ENCODE measurements at regions not wholly inside any gene's neighbourhood (a gene's known extent, or its start where the extent isn't known, plus 50 kb on each side); places are given as distances from the start of the nearest gene placed in this dataset.
"Not testable (repeated sequence)": the region's sequence is repeated elsewhere in the genome, so short reads cannot be mapped to it uniquely, and the experiment has no call there.

- in situ Hi-C loops (cut with HindIII; ENCODE audit: low pct_unique_long_range_greater_than_20kb, low sequenced_read_pairs): no loop called here
These were observed 102.0 kb downstream of the HNMT start for GRCh38 chr2:138066139-138066806.

GRCh38 chr2:138066841-138067240 lies 102.6 kb downstream of the HNMT start:
- no peak for DNase-seq (ENCODE audit: low read depth, low spot score)
- in situ Hi-C loops (cut with HindIII; ENCODE audit: low pct_unique_long_range_greater_than_20kb, low sequenced_read_pairs): no loop called here

More at GRCh38 chr2:138066139-138066806, 102.0 kb downstream of the HNMT start:
- no peak for DNase-seq (ENCODE audit: low read depth, low spot score)

DNA sequence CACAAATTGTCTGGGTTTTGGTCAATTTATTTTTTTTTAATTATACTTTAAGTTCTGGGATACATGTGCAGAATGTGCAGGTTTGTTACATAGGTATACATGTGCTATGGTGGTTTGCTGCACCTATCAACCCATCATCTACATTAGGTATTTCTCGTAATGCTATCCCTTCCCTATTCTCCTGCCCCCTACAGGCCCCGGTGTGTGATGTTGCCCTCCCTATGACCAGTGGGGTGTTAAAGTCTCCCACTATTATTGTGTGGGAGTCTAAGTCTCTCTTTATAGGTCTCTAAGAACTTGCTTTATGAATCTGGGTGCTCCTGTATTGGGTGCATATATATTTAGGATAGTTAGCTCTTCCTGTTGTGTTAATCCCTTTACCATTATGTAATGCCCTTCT lies 104.4 kb downstream of the HNMT start:
- DNase-seq (ENCODE audit: low read depth, low spot score); in situ Hi-C loops (cut with HindIII; ENCODE audit: low pct_unique_long_range_greater_than_20kb, low sequenced_read_pairs): not testable (repeated sequence)

DNA sequence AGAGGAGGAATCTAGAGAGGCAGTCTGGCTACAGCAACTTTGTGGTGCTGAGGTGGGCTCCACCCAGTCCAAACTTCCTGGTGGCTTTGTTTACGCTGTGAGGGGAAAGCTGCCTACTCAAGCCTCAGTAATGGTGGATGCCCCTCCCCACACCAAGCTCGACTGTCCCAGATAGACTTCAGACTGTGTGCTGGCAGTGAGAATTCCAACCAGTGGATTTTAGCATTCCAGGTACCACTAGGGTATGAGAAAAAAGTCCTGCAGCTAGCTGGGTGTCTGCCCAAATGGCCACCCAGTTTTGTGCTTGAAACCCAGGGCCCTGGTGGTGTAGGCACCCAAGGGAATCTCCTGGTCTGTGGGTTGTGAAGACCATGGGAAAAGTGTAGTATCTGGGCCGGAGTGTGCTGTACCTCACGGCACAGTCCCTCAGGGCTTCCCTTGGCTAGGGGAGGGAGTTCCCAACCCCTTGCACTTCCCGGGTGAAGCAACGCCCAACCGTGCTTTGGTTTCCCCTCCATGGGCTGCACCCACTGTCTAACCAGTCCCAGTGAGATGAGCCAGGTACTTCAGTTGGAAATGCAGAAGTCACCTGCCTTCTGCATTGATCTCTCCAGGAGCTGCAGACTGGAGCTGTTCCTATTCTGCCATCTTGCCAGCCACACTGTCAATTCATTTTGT lies 106.9 kb downstream of the HNMT start:
- DNase-seq (ENCODE audit: low read depth, low spot score); in situ Hi-C loops (cut with HindIII; ENCODE audit: low pct_unique_long_range_greater_than_20kb, low sequenced_read_pairs): not testable (repeated sequence)

DNA sequence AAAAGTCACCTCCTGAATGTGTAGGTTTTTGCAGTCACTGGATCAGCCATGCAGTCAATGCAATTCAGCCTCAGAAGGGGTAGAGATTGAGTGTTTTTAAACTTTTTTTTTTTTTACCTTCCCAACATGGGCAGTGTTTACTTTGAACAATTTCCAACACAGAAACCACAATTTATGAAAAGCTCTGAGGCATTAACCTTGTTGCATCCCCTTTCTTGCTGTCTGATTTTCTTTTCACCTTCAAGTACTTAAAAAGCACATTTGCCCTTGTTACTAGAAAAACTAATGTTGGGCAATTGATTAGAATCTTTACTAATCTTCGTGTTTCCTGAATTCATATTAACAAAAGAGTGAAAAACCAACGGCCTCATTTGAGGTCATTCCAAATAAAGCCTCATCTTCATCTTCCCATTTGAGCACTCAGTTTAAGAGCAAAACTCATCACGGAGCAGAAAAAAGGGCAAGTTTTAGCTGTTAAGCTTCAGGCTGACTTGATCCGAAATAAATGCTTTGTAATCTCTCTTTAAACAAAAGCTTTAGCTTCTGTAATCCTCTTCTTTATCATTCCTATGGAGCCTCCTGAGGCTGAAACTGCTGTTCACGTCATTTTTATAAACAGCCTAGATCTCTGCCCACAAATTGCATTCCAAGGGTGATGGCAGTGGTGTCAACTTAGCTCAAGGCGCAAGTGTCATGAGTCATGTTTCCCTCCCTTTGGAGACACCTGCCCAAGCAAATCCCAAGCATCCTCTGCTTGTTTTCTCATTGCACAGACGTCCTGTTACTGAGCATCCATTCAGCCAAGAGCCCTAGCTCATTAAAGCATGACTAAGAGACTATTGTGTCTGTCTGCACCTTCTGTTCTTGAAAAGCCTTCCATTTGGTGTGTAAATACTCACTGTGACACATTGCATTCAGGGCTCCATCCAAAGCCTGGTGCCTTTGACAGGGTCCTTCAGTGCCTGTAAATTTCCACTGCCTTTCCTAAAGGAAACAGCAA lies 107.7 kb downstream of the HNMT start:
- in situ Hi-C loops (cut with HindIII; ENCODE audit: low pct_unique_long_range_greater_than_20kb, low sequenced_read_pairs): no loop called here
- DNase-seq (ENCODE audit: low read depth, low spot score): no peak

DNA sequence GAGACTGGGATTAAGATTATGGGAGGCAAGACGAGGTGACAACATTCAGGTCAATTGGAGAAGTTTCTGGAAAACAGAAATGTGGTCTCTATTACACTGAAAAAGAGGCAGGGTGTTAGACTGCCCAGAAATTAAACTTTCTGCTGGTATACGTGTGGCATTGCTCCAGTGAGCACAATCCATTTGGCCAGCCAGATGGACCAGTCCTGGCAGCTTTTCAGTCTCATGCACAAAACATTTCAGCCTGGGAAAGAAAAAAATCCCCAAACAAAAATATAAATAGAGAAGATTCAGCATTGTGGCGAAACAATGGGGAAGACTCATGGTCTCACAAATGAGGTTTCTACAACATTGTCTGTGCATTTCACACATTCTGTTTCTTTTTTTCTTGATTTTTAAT lies 113.9 kb downstream of the HNMT start:
- no peak for DNase-seq (ENCODE audit: low read depth, low spot score)
- in situ Hi-C loops (cut with HindIII; ENCODE audit: low pct_unique_long_range_greater_than_20kb, low sequenced_read_pairs): no loop called here

DNA sequence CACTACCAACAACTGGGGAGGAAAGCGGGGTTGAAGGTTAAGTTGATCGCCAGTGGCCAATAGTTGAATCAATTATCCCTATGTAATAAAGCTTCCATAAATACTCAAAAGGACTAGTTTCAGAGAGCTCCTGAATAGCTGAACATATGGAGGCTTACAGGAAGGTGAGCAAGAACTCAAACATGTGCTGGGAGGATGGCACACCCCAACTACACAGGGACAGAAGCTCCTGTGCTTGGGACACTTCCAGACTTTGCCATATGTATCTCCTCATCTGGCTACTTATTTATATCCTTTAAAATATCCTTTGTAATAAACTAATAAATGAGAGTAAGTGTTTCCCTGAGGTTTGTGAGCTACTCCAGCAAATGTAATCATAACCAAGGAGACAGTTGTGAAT lies 115.7 kb downstream of the HNMT start:
- in situ Hi-C loops (cut with HindIII; ENCODE audit: low pct_unique_long_range_greater_than_20kb, low sequenced_read_pairs): no loop called here
- DNase-seq (ENCODE audit: low read depth, low spot score): no peak

DNA sequence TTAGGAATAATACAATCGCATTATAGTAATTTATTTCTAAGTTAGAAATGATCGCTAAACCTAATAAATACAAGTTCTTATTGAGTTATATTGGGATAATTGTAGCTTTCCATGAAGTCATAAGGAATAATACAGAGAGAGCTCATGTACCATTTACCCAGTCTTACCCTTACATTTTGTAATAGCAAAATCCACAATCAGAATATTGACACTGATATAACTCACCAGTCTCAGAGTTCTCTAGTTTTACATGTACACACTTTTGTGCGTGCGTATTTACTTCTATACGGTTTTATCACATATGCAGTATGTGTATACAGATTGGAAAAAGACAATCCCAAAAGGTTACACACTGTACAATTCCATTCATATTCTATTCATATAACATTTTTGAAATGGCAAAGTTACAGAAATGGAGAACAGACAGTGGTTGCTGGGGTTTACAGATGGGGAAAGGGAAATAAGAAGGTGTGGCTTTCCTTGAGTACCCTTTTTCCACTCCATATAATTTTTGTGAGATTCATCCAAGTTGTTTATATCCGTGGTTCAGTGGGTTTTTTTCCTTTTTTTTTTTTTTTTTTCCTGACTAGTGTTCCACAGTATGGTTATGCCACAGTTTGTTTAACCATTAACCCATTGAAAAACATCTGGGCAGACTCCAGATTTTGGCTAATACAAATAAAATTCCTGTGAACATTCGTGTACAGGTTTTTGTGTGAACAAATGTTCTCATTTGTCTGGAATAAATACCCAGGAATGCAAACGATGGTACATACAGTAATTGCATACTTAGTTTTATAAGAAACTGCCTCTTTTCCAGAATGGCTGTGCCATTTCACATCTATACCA lies 117.2 kb downstream of the HNMT start:
- in situ Hi-C loops (cut with HindIII; ENCODE audit: low pct_unique_long_range_greater_than_20kb, low sequenced_read_pairs): no loop called here
- DNase-seq (ENCODE audit: low read depth, low spot score): no peak

- in situ Hi-C loops (cut with HindIII; ENCODE audit: low pct_unique_long_range_greater_than_20kb, low sequenced_read_pairs): no loop called here
- DNase-seq (ENCODE audit: low read depth, low spot score): no peak
These were observed 119.9 kb downstream of the HNMT start for GRCh38 chr2:138084206-138084605.

GRCh38 chr2:138085441-138085840 lies 121.2 kb downstream of the HNMT start:
- in situ Hi-C loops (cut with HindIII; ENCODE audit: low pct_unique_long_range_greater_than_20kb, low sequenced_read_pairs); DNase-seq (ENCODE audit: low read depth, low spot score): not testable (repeated sequence)

- in situ Hi-C loops (cut with HindIII; ENCODE audit: low pct_unique_long_range_greater_than_20kb, low sequenced_read_pairs): no loop called here
- no peak for DNase-seq (ENCODE audit: low read depth, low spot score)
These were observed 122.3 kb downstream of the HNMT start for GRCh38 chr2:138086576-138086975.

DNA sequence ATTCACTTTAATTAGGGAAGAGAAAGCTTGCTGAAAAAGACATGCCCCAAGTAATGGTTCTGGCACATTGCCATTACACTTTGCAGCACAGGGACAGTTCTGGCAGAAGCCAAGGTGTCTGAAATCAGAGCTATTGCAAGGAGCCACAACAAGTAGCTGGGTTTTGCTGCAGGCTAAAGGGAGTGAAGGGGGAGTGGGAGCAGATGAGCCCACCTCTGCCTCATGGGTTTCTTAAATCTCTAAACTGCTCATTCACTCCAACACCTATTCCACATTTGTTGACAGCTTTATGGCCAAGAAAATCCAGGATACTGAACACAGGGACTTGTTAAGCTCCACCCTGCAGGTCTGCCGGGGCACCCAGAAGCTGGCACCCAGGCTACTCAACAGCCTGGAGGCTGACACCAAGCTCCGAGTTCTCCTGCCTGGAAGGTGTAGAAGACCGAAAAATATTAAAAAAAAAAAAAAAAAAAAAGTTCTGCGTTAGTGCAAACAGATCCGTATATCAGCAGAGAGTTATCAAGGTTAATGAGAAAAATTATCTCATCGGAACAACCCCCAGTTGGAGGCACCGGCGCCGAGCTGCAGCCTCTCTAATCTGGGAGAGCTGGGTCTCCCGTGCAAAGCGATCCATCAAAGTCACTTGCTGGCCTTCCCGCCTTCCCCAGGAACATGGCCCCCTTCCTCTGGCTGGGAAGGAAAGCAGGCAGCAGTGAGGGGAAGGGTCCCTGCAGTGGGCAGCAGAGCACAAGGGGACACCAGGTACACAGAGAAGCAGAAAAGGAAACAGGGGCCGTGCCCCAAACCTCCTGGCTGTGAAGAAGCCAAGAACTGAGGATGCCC lies 123.7 kb downstream of the HNMT start:
- no peak for DNase-seq (ENCODE audit: low read depth, low spot score)
- in situ Hi-C loops (cut with HindIII; ENCODE audit: low pct_unique_long_range_greater_than_20kb, low sequenced_read_pairs): no loop called here

- in situ Hi-C loops (cut with HindIII; ENCODE audit: low pct_unique_long_range_greater_than_20kb, low sequenced_read_pairs): no loop called here
- peak; percentile 76 for DNase-seq (ENCODE audit: low read depth, low spot score)
These were observed 126.1 kb downstream of the HNMT start for GRCh38 chr2:138090330-138090729.

DNA sequence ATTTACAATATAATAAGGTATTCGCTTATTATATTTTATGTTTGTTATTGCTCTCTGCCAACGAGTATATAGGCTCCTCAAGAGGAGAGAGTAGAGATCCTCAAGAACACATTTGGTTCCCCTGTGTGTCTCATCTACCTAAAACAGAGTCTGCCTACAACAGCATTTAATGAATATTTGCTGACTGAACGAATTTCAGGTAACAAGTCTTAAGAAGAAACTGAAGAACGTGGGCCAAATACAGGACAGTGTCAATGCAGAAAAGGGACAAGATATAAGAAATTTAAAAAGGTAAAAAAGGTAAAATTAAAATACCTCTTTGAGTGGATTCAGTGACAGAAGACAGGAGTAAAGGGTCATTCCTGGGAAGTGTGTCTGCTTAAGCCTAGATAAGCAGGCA lies 129.2 kb downstream of the HNMT start:
- no peak for DNase-seq (ENCODE audit: low read depth, low spot score)
- in situ Hi-C loops (cut with HindIII; ENCODE audit: low pct_unique_long_range_greater_than_20kb, low sequenced_read_pairs): no loop called here

- in situ Hi-C loops (cut with HindIII; ENCODE audit: low pct_unique_long_range_greater_than_20kb, low sequenced_read_pairs): no loop called here
- DNase-seq (ENCODE audit: low read depth, low spot score): no peak
These were observed 129.8 kb downstream of the HNMT start for GRCh38 chr2:138094031-138094430.

- DNase-seq (ENCODE audit: low read depth, low spot score): no peak
- in situ Hi-C loops (cut with HindIII; ENCODE audit: low pct_unique_long_range_greater_than_20kb, low sequenced_read_pairs): no loop called here
These were observed 131.1 kb downstream of the HNMT start for GRCh38 chr2:138095336-138095735.

DNA sequence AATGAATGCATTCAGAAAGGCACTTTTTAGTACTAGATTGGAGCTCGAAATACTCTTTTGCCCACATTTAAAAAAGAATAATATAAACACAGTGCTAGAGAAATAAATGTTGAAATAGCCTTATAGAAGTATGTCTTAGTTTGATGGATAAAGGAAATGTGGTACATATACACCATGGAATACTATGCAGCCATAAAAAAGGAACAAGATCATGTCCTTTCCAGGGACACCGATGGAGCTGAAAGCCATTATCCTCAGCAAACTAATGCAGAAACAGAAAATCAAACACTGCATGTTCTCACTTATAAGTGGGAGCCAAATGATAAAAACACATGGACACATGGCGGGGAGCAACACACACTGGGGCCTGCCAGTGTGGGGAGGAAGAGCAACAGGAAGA lies 135.0 kb downstream of the HNMT start:
- DNase-seq (ENCODE audit: low read depth, low spot score); in situ Hi-C loops (cut with HindIII; ENCODE audit: low pct_unique_long_range_greater_than_20kb, low sequenced_read_pairs): not testable (repeated sequence)
